GM10248 (cell line): ENCODE measurements at regions not wholly inside any gene's neighbourhood (a gene's known extent, or its start where the extent isn't known, plus 50 kb on each side); places are given as distances from the start of the nearest gene placed in this dataset.

Experiments used
- CTCF ChIA-PET: fragments of 300-600 bp; sonication (Branson Sonifier 250); formaldehyde crosslinking; extraction: SDS; loops from one replicate; lab custom pipeline; 2021; ENCODE audit warnings: antibody characterized with exemption; lab: Yijun Ruan, JAX
- POLR2A ChIA-PET: fragments of 350-650 bp; sonication (Branson Sonifier 250); formaldehyde crosslinking; extraction: SDS; loops from one replicate; lab custom pipeline; 2020; ENCODE audit warnings: antibody characterized with exemption; lab: Yijun Ruan, JAX
- DNase-seq: peaks from one replicate; pipeline ENCODE4 v3.0.0; 2012; ENCODE audit errors: extremely low spot score
- TF ChIP-seq, protein P1 (sequence below): IDR thresholded peaks from 2 replicates; pipeline ENCODE4 v1.5.1; 2012; ENCODE audit warnings: mild to moderate bottlenecking, low read depth; ENCODE audit errors: extremely low read depth, missing control alignments, control extremely low read depth

DNA sequence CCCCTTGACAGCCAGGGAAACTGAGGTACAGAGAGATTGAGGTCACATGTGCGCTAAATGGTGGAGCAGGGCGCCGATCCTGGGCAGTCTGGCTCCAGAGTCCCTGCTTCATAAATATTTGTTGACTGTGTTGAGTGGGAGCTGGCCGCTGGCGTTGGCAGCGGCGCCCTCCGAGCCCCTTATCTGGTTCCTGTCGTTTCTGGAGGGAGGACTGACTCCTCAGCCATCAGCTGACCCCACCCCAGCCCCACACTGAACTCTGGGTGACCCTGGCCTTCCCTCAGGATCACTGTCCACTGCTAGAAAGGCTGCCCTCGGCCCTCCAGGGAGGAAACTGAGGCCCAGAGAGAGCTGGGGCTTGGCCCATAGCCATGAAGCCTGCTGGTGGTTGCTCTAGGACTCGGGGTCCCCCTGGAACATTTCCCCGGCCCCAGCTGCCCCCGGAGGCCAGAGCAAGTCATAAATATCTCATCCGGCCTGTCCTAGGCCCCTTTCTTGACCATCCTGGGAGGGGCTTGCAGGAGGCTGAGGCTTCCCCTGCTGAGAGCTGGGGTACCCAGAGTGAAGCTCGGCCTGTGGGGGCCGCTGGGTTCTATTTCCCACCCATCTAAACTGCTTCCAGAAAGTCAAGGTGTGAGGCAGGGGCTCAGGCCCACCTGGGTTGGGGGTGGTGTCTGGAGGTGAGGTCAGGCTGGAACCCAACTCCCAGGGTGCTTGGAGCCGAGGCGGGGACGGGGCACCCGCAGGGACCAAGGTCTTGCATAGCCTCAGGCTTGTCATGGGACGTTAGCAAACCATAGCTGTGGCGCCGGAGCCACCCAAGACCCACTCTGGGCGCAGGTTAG lies 51.7 kb upstream of the GSE1 start:
- ChIA-PET POLR2A (no interaction called here), CTCF (interaction anchor here (1.0 to 4.3 kb wide), 6 partner anchors 8 to 70 kb away, joined by 3 to 16 read pairs (median 4); no protein-coding TSS in a partner anchor)

DNA sequence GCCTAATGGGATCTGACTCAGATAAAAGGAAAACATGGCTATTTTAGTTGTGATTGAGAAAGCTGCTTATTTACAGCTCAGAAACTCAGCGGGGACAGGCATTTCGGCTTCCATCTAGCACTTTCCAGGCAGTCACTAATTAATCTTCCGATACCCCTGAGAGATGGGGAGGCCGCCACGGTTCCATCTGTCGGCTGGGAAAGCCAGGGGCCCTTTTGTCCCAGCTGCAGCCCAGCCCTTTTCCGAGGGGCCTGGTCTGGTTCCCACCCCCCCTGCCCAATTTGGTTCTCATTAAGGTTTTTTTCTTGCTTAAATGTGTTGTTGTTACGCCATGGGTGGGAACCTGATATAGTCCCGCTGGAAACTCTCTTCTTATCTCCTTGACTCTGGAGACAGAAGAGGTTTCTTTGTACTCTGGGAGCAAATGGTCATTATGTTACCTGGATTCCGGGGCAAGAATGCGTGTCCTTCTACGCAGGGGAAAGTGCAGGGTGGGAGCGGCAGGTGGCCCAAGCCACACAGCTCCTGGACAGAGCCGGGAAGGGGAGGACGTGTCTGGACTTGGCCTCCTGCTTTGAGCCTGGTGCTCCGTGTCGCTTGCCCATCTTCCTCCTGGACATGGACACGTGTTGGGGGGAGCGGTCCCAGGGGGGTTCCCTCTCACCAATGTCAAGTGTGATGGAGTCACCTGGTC lies 50.9 kb upstream of the GSE1 start:
- ChIA-PET CTCF (interaction anchor here (1.0 to 4.3 kb wide), 7 partner anchors 9 to 71 kb away, joined by 3 to 16 read pairs (median 6); no protein-coding TSS in a partner anchor), POLR2A (interaction anchor here (1.2 kb wide), 1 partner anchor 9 kb away, joined by 3 read pairs; no protein-coding TSS in a partner anchor)
- no peak for DNase-seq
- TF ChIP-seq, protein P1, sequence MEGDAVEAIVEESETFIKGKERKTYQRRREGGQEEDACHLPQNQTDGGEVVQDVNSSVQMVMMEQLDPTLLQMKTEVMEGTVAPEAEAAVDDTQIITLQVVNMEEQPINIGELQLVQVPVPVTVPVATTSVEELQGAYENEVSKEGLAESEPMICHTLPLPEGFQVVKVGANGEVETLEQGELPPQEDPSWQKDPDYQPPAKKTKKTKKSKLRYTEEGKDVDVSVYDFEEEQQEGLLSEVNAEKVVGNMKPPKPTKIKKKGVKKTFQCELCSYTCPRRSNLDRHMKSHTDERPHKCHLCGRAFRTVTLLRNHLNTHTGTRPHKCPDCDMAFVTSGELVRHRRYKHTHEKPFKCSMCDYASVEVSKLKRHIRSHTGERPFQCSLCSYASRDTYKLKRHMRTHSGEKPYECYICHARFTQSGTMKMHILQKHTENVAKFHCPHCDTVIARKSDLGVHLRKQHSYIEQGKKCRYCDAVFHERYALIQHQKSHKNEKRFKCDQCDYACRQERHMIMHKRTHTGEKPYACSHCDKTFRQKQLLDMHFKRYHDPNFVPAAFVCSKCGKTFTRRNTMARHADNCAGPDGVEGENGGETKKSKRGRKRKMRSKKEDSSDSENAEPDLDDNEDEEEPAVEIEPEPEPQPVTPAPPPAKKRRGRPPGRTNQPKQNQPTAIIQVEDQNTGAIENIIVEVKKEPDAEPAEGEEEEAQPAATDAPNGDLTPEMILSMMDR: no peak

More for the DNA sequence above, 51.7 kb upstream of the GSE1 start:
- TF ChIP-seq, protein P1: no peak
- no peak for DNase-seq

DNA sequence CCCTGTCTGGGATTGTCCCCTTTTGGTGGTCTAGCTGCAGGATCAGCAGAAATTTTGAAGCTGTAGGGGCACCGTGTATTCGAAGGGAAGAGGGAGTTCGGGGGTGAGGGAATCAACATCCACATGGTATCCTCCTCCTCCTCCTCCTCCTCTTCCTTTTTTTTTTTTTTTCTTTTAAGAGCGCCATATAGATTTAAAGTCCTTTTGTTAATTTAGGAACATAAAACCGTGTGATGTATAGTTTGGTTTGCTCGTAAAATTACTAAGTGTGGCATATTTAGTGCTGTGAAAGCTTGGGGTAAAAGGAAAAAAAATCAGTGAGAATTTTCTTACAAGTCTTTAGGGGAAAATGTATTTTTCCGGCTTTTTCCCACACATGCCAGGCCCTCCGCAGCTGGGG lies 50.1 kb upstream of the GSE1 start:
- ChIA-PET CTCF (interaction anchor here (1.3 to 4.3 kb wide), 4 partner anchors 9 to 47 kb away, joined by 3 to 16 read pairs (median 11); no protein-coding TSS in a partner anchor), POLR2A (interaction anchor here (1.2 kb wide), 1 partner anchor 10 kb away, joined by 3 read pairs; no protein-coding TSS in a partner anchor)
- TF ChIP-seq, protein P1: no peak
- no peak for DNase-seq
